Kidney (tissue), 13 donors: ENCODE measurements at regions not wholly inside any gene's neighbourhood (a gene's known extent, or its start where the extent isn't known, plus 50 kb on each side); places are given as distances from the start of the nearest gene placed in this dataset.

Source experiments
- DNase-seq, 5 donors: peaks; one replicate each; pipeline ENCODE4 v3.0.0-alpha.2; 2013 to 2020
- FAIRE-seq: peaks from 2 replicates; lab custom pipeline; 2012; peaks lifted over from hg19 to GRCh38; lab: Jason Lieb, UNC
- H3K27ac ChIP-seq, 2 donors: one replicate each; pipeline ENCODE4 v1.7.0; 2013; ENCODE audit warnings: low read depth in 2 of 2, low read length in 2 of 2, inconsistent platforms in 1 of 2
- H3K27me3 ChIP-seq: one replicate; pipeline ENCODE4 v1.7.1; 2013; ENCODE audit warnings: low read length, inconsistent platforms; ENCODE audit not compliant: control insufficient read depth, insufficient read depth
- H3K36me3 ChIP-seq, 3 donors: one replicate each; pipeline versions ENCODE4 v1.7.0 to v1.7.1; 2013; ENCODE audit warnings: low read length in 3 of 3, control low read depth in 1 of 3, inconsistent platforms in 1 of 3; ENCODE audit not compliant: insufficient read depth in 3 of 3, control insufficient read depth in 2 of 3
- H3K4me1 ChIP-seq, 3 donors: one replicate each; pipeline versions ENCODE4 v1.7.0 to v1.7.1; 2013; ENCODE audit warnings: low read length in 3 of 3, inconsistent platforms in 1 of 3, low read depth in 1 of 3; ENCODE audit not compliant: control insufficient read depth in 2 of 3, insufficient read depth in 2 of 3
- H3K4me3 ChIP-seq, 3 donors: one replicate each; pipeline versions ENCODE4 v1.7.0 to v1.8.1; 2013; ENCODE audit warnings: low read length in 3 of 3, control low read depth in 1 of 3, inconsistent platforms in 1 of 3
- H3K9ac ChIP-seq, 3 donors: one replicate each; pipeline versions ENCODE4 v1.7.0 to v1.7.1; 2013; ENCODE audit warnings: low read length in 3 of 3, control low read depth in 1 of 3, inconsistent platforms in 1 of 3
- H3K9me3 ChIP-seq, 3 donors: one replicate each; pipeline versions ENCODE4 v1.7.0 to v1.7.1; 2013; ENCODE audit warnings: low read length in 3 of 3, control low read depth in 1 of 3, inconsistent platforms in 1 of 3; ENCODE audit not compliant: control insufficient read depth in 2 of 3, insufficient read depth in 1 of 3
- CTCF ChIP-seq: IDR thresholded peaks from 3 replicates; pipeline ENCODE4 v1.5.1; 2012; ENCODE audit warnings: mild to moderate bottlenecking, moderate library complexity, borderline replicate concordance; ENCODE audit not compliant: insufficient read depth; ENCODE audit errors: extremely low read depth
- intact Hi-C: fragments of 100-400 bp; cut with DNase I; formaldehyde crosslinking; loops from one replicate; pipeline ENCODE4 v1.11.1; 2022
- donor health status: control.
- donor health status: control.
- donor health status: control.
- donor health status: control.
- donor health status: control.
- donor health status: DM: yes; HTN: yes; CAD: no.
- donor health status: Normal renal cell carcinoma (clear cell type).

GRCh38 chr1:113201560-113201959 lies 128.6 kb downstream of the LRIG2 start:
- H3K27ac ChIP-seq, result no peak overlapping the region

DNA sequence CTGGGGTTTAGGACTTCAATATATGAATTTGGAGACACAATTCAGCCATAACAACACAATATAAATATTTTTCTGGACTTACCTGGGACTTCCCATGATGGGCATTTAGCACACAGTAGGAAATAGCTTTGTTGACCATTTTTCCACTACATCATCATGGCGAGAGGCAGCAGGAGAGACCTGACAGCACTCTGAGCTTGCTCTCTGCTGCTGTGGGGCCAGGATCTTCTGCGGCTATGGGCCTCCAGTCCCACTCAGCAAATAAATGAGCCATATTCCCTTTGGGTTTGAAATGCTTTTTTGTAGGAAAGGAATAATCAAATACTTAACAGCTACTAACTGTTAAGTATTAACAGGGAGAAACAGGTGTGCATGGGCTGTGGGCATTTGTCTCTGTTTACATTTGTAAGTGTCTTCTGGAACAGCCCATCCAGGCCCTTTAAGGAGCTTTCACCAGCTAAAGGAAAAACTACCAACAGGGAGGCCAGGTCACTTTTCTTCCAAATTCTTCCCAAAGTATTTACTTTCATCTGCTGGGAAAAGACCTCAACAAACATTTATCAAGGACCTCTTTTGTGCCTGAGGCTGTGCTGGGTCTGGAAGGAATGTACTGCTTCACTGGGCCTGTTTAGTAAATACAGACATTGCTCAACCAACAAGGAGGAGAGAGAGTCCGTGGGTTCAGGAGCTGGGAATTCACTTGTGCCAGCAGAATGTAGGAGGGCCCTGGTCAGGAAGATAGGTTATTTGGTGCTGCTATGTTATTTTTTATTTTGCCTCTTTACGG lies 133.2 kb downstream of the LRIG2 start:
- intact Hi-C loops, result no loop called here
- peak in 3 of 5 donors; percentile 47 to 71 (median 64) for DNase-seq
- peak overlapping the region in 1 of 3 donors; percentile 25 for H3K9ac ChIP-seq
- no peaks in the 10 kb centered on the region for H3K27me3 ChIP-seq
- TF ChIP-seq CTCF, result no peak
- H3K4me3 ChIP-seq, result peak overlapping the region in 1 of 3 donors; percentile 20
- peaks cover 5 to 25% (median 22%) of the 10 kb centered on the region in 3 donors for H3K4me1 ChIP-seq
- peak overlapping the region; percentile 33 to 52 for H3K27ac ChIP-seq
- no peaks in the 10 kb centered on the region for H3K36me3 ChIP-seq
- H3K9me3 ChIP-seq, result no peaks in the 10 kb centered on the region
- FAIRE-seq, result no peak

More at GRCh38 chr1:113201560-113201959, 128.6 kb downstream of the LRIG2 start:
- DNase-seq (no peak), FAIRE-seq (no peak)
- H3K4me3 ChIP-seq, result no peak overlapping the region
- no peaks in the 10 kb centered on the region for H3K36me3 ChIP-seq
- H3K9me3 ChIP-seq, result no peaks in the 10 kb centered on the region
- intact Hi-C loops, result no loop called here
- H3K27me3 ChIP-seq, result no peaks in the 10 kb centered on the region
- no peak for TF ChIP-seq CTCF
- peaks cover 3 to 13% (median 7%) of the 10 kb centered on the region in 3 donors for H3K4me1 ChIP-seq
- no peak overlapping the region for H3K9ac ChIP-seq

DNA sequence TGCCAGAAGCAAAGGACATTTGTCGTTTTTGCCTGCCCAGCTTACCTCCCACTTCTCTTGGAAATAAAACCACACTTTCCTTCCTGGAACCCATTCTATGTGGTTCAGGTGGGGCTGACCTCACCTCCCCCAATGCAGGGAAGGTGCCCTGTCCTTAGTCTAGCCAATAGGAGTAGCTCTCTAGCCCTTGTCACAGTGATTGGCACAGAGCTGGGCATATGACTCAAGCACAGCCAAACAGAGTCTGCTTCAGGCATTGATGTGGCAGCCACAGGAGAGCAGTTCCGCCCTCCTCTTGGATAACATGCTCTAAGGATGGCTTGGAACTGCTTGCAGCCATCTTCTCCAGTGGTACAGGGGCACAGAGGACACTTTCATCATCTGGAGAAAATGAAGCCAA lies 134.0 kb downstream of the LRIG2 start:
- intact Hi-C loops, result no loop called here
- FAIRE-seq, result no peak

More for the DNA sequence above, 134.0 kb downstream of the LRIG2 start:
- no peak for TF ChIP-seq CTCF
- DNase-seq, result no peak
- peaks cover 5 to 25% (median 22%) of the 10 kb centered on the region in 3 donors for H3K4me1 ChIP-seq
- no peak overlapping the region for H3K27ac ChIP-seq
- no peaks in the 10 kb centered on the region for H3K27me3 ChIP-seq
- no peaks in the 10 kb centered on the region for H3K9me3 ChIP-seq
- no peak overlapping the region for H3K4me3 ChIP-seq
- no peak overlapping the region for H3K9ac ChIP-seq
- no peaks in the 10 kb centered on the region for H3K36me3 ChIP-seq
